ENCODE measurements at regions not wholly inside any gene's neighbourhood (a gene's known extent, or its start where the extent isn't known, plus 50 kb on each side); places are given as distances from the start of the nearest gene placed in this dataset.

DNA sequence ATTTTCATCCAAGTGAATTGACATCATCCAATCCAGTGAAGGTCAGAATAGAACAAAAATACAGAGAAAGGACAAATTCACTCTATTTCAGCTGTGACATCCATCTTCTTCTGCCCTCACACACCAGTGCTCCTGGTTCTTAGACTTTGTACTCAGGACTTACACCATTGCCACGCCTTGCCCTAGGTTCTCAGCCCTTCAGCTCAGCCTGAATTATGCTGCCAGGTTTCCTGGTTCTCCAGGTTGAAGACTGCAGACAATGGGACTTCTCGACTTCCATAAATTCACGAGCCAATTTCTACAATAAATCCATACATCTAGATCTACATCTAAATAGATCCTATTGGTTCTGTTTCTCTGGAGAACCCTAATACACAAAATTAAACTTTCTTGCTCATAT, 181.2 kb upstream of the KCND2 start:
- H4K5ac ChIP-seq (ENCODE audit: low read depth, low read length): no peak overlapping the region
- H2AK9ac ChIP-seq (replicated peaks; ENCODE audit: low read depth, low read length, poor library complexity): no peak overlapping the region
- no peak overlapping the region for H3K56ac ChIP-seq (ENCODE audit: extremely low read depth, insufficient read depth, low read length)
- no peak overlapping the region for H3K23ac ChIP-seq (ENCODE audit: low read depth, low read length)
- ChIA-PET POLR2A (ENCODE audit: unreplicated experiment) (no interaction called here), CTCF (no interaction called here)
- no peak overlapping the region for H3K18ac ChIP-seq (ENCODE audit: low read depth, low read length)
- intact Hi-C loops (cut with micrococcal nuclease): loop anchor here (5.0 kb wide), 1 partner anchor 375 kb away; no protein-coding TSS in a partner anchor
- H3K4ac ChIP-seq (ENCODE audit: low read depth, low read length): no peak overlapping the region
- no peak overlapping the region for H2AK5ac ChIP-seq (ENCODE audit: low read depth, low read length)
- no peak overlapping the region for H3K14ac ChIP-seq (replicated peaks; ENCODE audit: low read depth, low read length)
- H3K4me1 ChIP-seq (ENCODE audit: control insufficient read depth, insufficient read depth, low read length): no peaks in the 10 kb centered on the region
- dilution Hi-C loops (cut with HindIII; ENCODE audit: low sequenced_read_pairs, unreplicated experiment): no loop called here
- H4K91ac ChIP-seq (ENCODE audit: insufficient read depth, low read depth, low read length): no peak overlapping the region
- WGBS, 2 experiments (ENCODE audit: extremely low coverage in 2 of 2, insufficient read length in 1 of 2): 29% methylated on average over 1 of the region's 3 CpGs; no CpG with 5 or more reads in 1 of the 2 experiments
- DNase-seq (no peak), ATAC-seq (ENCODE audit: low read depth) (no peak)
- in situ Hi-C loops (cut with MboI; ENCODE audit: low sequenced_read_pairs): no loop called here
- H4K20me1 ChIP-seq (ENCODE audit: insufficient read depth, low read length): no peaks in the 10 kb centered on the region
- no peaks in the 10 kb centered on the region for H3K9me3 ChIP-seq (ENCODE audit: control insufficient read depth, insufficient read depth, low read length)
- H3K27me3 ChIP-seq (ENCODE audit: control insufficient read depth, insufficient read depth, low read length): no peaks in the 10 kb centered on the region
- no peak overlapping the region for H3K4me2 ChIP-seq (ENCODE audit: low read depth, low read length)
- H2BK20ac ChIP-seq (ENCODE audit: low read depth, low read length): no peak overlapping the region
- H4K8ac ChIP-seq (ENCODE audit: low read depth in 2 of 2, low read length in 2 of 2): no peak overlapping the region
- H2BK120ac ChIP-seq (ENCODE audit: low read depth, low read length): no peak overlapping the region
- H3K9me1 ChIP-seq (ENCODE audit: insufficient read depth, low read length): no peaks in the 10 kb centered on the region
- H3K27ac ChIP-seq (ENCODE audit: insufficient read depth, low read length): no peak overlapping the region
- H2BK5ac ChIP-seq (ENCODE audit: low read depth, low read length, poor library complexity, severe bottlenecking): no peak overlapping the region
- TF ChIP-seq BHLHE40 (IDR thresholded peaks at IDR 0.05; ENCODE audit: low read depth, low read length): no peak
- TF ChIP-seq MAFK (IDR thresholded peaks at IDR 0.05; ENCODE audit: low read depth, low read length): no peak
- TF ChIP-seq NFE2L2 (IDR thresholded peaks at IDR 0.05; ENCODE audit: low read depth, low read length): no peak
- TF ChIP-seq SMC3 (IDR thresholded peaks at IDR 0.05; ENCODE audit: low read depth, low read length): no peak
- TF ChIP-seq RFX5 (IDR thresholded peaks at IDR 0.05; ENCODE audit: low read depth, low read length): no peak
- TF ChIP-seq, protein P1, sequence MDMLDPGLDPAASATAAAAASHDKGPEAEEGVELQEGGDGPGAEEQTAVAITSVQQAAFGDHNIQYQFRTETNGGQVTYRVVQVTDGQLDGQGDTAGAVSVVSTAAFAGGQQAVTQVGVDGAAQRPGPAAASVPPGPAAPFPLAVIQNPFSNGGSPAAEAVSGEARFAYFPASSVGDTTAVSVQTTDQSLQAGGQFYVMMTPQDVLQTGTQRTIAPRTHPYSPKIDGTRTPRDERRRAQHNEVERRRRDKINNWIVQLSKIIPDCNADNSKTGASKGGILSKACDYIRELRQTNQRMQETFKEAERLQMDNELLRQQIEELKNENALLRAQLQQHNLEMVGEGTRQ (IDR thresholded peaks at IDR 0.05; ENCODE audit: low read depth, low read length): no peak
- no peak for TF ChIP-seq FOS (IDR thresholded peaks at IDR 0.05; ENCODE audit: low read depth, low read length)
- no peak for TF ChIP-seq POLR2A (IDR thresholded peaks at IDR 0.05; ENCODE audit: low read depth, low read length)
- no peak for TF ChIP-seq RCOR1 (IDR thresholded peaks at IDR 0.05; ENCODE audit: insufficient replicate concordance, low read length)
- TF ChIP-seq, protein P2, sequence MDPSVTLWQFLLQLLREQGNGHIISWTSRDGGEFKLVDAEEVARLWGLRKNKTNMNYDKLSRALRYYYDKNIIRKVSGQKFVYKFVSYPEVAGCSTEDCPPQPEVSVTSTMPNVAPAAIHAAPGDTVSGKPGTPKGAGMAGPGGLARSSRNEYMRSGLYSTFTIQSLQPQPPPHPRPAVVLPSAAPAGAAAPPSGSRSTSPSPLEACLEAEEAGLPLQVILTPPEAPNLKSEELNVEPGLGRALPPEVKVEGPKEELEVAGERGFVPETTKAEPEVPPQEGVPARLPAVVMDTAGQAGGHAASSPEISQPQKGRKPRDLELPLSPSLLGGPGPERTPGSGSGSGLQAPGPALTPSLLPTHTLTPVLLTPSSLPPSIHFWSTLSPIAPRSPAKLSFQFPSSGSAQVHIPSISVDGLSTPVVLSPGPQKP (IDR thresholded peaks at IDR 0.05; ENCODE audit: borderline replicate concordance, low read depth, low read length): no peak
- no peak for TF ChIP-seq RAD21 (IDR thresholded peaks at IDR 0.05; ENCODE audit: low read length)
- TF ChIP-seq MAZ (IDR thresholded peaks at IDR 0.05; ENCODE audit: borderline replicate concordance, low read depth, low read length): no peak
- TF ChIP-seq MXI1 (IDR thresholded peaks at IDR 0.05; ENCODE audit: borderline replicate concordance, low read depth, low read length): no peak
- TF ChIP-seq CHD1 (IDR thresholded peaks at IDR 0.05; ENCODE audit: low read depth, low read length): no peak
- no peak for TF ChIP-seq CEBPB (IDR thresholded peaks at IDR 0.05; ENCODE audit: low read depth, low read length)
- TF ChIP-seq, protein P3, sequence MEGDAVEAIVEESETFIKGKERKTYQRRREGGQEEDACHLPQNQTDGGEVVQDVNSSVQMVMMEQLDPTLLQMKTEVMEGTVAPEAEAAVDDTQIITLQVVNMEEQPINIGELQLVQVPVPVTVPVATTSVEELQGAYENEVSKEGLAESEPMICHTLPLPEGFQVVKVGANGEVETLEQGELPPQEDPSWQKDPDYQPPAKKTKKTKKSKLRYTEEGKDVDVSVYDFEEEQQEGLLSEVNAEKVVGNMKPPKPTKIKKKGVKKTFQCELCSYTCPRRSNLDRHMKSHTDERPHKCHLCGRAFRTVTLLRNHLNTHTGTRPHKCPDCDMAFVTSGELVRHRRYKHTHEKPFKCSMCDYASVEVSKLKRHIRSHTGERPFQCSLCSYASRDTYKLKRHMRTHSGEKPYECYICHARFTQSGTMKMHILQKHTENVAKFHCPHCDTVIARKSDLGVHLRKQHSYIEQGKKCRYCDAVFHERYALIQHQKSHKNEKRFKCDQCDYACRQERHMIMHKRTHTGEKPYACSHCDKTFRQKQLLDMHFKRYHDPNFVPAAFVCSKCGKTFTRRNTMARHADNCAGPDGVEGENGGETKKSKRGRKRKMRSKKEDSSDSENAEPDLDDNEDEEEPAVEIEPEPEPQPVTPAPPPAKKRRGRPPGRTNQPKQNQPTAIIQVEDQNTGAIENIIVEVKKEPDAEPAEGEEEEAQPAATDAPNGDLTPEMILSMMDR (conservative IDR thresholded peaks at IDR 0.05; ENCODE audit: low read depth, low read length): no peak
- no peaks in the 10 kb centered on the region for H3K79me1 ChIP-seq (ENCODE audit: low read depth in 1 of 2, low read length in 2 of 2)
- H3K4me3 ChIP-seq (ENCODE audit: insufficient read depth, low read depth, low read length): no peak overlapping the region
- H3K36me3 ChIP-seq (ENCODE audit: control insufficient read depth, insufficient read depth, low read length): no peaks in the 10 kb centered on the region
- H2BK15ac ChIP-seq (ENCODE audit: low read depth, low read length): no peak overlapping the region
- H3K9ac ChIP-seq (ENCODE audit: low read depth, low read length): no peak overlapping the region
- no TSS peak for BruUV-seq (replicated peaks)
- H2AFZ ChIP-seq (replicated peaks; ENCODE audit: low read length, poor library complexity): no peak overlapping the region

Measured in IMR-90 (cell line).